Neural cell (in vitro differentiated cells): ENCODE measurements at regions not wholly inside any gene's neighbourhood (a gene's known extent, or its start where the extent isn't known, plus 50 kb on each side); places are given as distances from the start of the nearest gene placed in this dataset.

Source experiments
- CTCF ChIP-seq: fragments of 450-650 bp; IDR thresholded peaks from 2 replicates; pipeline ENCODE4 v1.5.1; 2014; ENCODE audit warnings: antibody characterized with exemption, mild to moderate bottlenecking, moderate library complexity; ENCODE audit not compliant: poor library complexity, severe bottlenecking
- MXI1 ChIP-seq: fragments of 450-650 bp; conservative IDR thresholded peaks from 2 replicates; pipeline ENCODE4 v1.6.1; 2014; ENCODE audit warnings: antibody characterized with exemption, mild to moderate bottlenecking; ENCODE audit not compliant: poor library complexity, severe bottlenecking
- RAD21 ChIP-seq: fragments of 450-650 bp; conservative IDR thresholded peaks from 2 replicates; pipeline ENCODE4 v1.6.1; 2014; ENCODE audit warnings: antibody characterized with exemption, mild to moderate bottlenecking, moderate library complexity
- REST ChIP-seq: IDR thresholded peaks from 2 replicates; pipeline ENCODE4 v1.6.1; 2012; ENCODE audit warnings: borderline replicate concordance
- SMC3 ChIP-seq: fragments of 450-650 bp; conservative IDR thresholded peaks from 2 replicates; pipeline ENCODE4 v1.6.1; 2014; ENCODE audit warnings: antibody characterized with exemption, mild to moderate bottlenecking, moderate library complexity; ENCODE audit not compliant: poor library complexity

- TF ChIP-seq REST (no peak), MXI1 (no peak), SMC3 (no peak), CTCF (no peak), RAD21 (no peak)
Observed at GRCh38 chrX:117522725-117523700, 593.6 kb downstream of the KLHL13 start.
